HG02884 (cell line): ENCODE measurements at regions not wholly inside any gene's neighbourhood (a gene's known extent, or its start where the extent isn't known, plus 50 kb on each side); places are given as distances from the start of the nearest gene placed in this dataset.
A peak's percentile ranks its signal among the peaks of the same experiment; 100 is the strongest.

Experiments
- ATAC-seq: cut with Tn5 transposase; IDR thresholded peaks from one replicate; pipeline ENCODE4 v1.9.1; 2021; ENCODE audit warnings: mild to moderate bottlenecking, moderate library complexity; ENCODE audit not compliant: unreplicated experiment

DNA sequence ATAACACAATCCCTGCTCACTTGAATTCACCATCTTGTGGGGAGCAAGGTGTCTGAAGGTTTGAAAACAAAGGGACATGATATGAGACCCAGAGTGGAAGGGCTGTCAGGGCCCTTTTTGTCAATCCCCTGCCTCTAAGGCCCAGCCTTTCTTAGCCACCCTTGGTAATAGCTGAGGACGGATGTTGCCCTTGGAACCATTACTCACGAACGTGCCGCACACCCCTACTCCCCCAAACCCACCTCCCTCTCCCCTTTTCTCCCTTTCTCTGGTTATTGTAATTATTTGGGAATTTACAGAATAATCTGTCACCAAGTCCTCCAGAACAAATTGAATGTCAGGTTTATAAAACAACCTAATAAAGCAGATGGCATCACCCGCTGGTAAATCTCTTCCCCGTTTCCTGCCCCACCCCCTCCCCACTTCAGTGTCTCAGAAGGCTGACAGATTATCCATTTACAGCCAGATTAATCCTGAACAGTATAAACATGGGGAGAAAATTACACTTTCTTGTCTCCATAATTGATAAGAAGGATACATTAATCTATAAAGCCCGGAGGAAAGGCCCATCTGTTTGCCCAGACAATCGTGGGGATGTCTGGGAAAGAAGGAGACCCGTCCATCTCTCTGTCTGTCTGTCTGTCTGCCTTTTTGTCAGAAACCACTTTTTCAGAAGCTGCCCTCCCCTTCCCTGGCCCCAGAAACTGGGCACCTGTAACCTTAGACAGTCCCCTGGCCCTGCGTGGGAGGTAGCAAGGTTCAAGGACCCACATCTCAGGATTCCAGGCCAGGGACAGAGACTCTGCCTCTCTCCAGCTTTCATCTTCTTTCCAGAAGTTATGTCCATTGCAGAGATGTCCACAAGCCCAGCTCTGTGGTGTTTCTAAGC, 60.6 kb upstream of the CD34 start:
- no peak for ATAC-seq

DNA sequence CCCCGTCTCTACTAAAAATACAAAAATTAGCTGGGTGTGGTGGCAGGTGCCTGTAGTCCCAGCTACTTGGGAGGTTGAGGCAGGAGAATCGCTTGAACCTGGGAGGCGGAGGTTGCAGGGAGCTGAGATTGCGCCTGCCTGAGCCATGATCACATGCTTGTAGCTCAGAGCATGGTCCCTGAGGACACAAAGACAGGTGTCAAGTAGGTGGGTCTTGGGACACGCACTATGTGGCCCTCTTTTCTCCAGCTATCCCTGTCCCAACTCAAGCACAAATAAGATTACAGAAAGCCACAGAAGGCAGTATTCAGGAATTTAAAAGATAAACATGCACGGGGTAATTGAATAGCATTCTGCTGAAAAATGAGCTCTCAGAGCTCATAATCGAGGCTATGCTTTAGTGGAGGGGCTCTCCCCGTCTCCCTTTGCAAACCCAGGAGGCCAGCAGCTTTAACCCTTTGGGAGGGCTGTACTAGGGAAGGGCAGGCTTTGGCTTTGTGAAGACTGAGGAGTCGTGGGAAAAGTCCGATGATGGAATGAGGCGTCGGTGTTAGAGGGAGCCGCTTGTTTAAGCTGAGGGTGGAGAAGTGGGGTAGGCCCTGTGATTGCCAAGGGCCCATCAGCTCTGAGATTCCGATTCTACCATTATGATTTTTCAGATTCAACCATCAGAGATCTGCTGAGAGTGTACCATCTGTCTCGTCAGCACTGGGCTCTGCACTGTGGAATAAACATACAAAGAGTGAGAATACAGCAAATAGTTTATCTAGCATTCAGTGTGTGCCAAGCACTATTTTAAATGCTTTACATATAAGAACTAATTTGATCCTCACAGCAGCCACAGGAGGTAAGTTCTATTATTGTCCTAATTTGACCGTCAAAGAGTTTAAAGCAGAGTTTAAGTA, 59.7 kb upstream of the CD34 start:
- no peak for ATAC-seq

DNA sequence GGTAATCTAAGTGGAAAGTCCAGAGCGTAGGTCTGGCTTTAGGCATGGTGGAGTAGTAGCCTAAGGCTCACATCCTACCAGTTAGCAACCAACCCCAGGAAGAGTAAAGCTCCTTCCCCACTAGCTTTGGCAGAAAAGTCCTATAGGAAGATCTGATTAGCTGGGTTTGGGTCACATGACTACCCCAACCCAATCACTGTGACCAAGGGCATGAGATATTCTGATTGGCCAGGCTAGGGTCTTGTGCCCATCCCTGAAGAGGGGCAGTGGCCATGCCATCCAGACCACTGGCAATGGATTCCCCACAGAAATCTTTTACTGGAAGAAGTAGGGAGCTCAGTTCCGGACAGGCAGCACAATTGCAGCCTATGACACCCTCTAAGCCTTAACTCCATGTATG, 58.6 kb upstream of the CD34 start:
- ATAC-seq, result no peak

DNA sequence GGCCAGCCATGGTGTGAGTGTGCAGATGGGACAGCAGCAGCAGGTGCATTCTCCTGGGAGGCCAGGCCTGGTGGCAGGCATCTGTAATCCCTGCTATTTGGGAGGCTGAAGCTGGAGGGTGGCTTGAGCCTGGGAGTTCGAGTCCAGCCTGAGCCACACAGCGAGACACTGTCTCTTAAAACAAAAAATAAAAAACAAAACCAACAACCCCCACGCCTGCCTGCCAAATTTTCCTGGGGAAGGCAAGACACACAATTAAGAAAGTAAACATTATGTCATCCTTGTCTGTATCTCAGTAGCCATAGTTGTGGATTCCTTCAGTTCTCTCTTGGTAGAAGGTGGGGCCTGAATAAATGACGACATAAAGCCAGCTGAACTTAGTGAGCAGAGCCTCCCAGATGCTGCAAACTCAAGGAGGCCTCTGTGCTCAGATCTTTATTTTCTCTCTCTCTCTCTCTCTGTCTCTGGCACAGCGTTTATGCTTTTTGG, 57.6 kb upstream of the CD34 start:
- ATAC-seq, result no peak

DNA sequence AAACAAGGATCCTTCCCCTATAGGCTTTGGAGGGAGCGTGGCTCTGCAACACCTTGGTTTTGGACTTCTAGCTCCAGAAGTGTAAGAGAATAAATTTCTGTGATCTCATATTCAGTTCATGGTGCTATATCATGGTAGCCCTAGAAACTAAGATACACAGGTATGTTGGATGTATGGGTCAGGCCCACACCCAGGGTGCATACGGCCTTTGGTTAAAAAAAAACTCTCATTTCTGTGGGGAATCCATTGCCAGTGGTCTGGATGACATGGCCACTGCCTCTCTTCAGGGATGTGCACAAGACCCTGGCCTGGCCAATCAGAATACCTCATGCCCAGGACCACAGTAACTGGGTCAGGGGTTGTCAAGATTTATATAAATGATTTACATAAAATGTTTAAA, 56.8 kb upstream of the CD34 start:
- ATAC-seq, result no peak

DNA sequence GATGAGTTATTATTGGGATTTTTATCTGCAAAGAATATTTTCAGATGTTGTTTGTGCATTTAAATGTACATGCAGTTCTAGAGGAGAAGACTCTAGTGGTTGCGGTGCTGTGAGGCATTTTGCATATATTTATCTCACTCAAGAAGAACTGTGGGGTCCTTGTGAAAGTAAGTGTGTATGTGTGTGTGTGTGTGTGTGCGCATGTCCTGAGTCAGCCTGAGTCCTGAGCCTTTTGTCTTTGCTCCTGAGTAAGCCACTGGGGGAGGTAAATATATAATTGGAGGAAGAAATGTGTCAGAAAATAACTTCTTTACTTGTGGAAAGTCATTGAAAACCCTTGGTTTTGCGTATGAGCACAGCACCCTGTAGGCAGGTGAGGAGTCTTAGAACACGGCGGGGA, 55.6 kb upstream of the CD34 start:
- ATAC-seq, result no peak

DNA sequence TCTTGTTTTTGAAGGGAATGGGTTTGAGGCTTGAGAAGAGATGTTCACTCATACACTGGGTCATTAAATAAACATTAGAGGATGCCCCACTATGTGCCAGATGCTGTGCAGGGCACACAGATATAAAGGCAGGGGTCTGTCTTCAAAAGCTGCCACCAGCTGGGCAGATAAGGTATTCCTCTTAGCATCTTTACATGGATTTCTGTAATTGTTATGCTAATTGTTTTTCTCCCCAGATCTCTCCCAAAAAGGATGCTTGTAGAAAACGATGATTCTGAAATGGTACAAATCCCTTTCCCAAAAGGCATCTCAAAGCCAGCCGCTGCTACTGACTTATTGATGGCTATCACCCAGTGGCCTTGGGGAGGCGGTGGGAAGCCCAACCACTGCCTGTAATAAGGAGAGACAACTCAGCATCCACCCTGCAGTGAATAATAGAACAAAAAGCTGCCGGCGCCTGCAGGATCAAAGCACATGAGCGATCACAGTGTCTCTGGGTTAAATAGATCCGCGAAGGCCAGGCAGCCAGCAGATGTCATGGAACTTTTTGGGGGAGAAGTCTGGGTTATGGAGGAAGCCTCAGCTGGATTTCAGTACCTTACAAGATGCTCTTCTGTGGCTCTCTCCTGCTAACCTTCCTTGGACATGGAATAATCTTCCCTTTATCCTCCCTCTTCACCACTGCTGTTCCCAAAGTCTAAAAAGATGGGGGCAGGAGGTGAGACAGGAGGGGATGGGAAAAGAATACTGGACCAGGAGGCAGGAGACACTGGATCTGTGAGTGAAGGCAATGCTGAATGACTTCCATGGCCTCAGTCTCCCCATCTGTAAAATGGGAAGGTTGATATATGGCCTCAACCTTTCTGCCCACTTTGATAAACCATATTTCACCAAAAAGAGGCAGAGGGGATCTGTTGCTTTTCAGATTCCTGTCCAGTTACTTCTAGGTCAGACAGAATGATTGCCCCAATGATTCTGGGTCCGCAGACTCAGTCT, 54.8 kb upstream of the CD34 start:
- no peak for ATAC-seq

DNA sequence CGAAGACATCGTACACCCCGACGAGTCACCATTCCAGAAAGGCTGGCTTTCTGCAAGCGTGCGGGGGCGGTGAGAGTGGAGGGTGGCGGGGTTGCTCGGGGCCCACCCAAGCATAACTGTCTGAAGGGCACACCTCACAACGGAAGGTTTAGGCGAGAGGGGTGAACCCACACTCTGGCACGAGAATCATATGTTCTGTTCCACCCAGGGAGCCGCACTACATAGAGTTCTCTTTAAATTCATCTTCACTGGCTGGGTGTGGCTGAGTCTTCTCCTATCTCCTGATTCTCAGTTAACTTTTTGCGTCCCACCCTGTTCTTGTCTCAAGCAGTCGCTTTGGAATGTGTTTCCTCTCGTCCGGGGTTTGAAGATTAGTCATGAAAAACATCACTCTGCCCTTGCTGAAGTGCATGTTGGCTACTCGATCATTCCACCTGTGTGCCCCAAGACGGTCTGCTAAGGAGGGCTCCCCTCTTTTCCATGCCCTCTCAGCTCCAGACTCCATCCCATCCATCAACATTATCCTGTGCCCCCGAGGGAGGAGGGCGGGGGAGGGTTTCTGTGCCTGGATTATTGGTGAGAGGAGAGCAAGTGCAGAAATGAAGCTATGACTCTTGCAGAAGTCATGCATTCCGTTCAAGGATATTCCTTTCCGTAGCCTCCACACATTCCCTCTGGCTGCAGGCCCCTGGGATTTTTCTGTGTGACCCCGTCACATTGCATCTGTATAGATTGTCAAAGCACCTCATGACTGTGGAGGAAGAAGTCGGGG, 53.5 kb upstream of the CD34 start:
- ATAC-seq, result no peak

DNA sequence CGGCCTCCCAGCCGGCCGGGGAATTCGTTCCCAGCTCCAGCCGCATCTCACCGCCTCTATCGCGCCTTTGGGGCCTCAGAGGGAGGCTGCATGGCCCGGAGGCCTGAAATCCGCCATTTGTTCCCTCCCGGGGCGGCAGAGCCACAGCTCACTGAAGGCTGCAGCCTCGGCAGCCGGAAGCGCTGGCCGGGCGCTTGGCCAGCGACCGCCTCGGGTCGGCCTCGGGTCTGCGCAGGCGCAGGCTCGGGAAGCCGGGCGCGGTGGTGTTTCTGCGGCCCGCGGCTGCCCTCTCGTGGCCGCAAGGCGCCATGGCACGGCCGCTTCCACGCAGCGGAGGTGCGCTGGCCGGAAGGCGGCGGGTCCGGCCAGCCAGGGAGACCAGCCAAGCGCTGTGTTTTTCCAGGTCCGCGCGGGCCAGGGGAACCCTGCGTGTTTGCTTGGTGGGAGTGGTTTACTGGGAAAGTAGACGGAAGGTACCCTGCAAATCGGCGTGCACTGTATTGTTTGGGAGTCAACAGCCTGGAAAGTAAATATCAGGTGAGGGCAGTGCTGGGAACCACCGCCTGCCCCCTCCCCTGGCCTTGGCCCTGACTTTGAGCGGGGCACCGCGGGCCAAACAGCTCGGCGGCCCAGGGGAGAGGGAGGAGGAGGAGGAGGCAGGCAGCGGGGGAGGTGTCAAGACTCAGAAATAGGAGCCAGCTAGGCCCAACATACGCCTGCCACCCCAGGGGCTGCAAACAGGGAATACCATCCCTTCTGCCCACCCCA, 52.7 kb upstream of the CD34 start:
- ATAC-seq, result peak; percentile 68

DNA sequence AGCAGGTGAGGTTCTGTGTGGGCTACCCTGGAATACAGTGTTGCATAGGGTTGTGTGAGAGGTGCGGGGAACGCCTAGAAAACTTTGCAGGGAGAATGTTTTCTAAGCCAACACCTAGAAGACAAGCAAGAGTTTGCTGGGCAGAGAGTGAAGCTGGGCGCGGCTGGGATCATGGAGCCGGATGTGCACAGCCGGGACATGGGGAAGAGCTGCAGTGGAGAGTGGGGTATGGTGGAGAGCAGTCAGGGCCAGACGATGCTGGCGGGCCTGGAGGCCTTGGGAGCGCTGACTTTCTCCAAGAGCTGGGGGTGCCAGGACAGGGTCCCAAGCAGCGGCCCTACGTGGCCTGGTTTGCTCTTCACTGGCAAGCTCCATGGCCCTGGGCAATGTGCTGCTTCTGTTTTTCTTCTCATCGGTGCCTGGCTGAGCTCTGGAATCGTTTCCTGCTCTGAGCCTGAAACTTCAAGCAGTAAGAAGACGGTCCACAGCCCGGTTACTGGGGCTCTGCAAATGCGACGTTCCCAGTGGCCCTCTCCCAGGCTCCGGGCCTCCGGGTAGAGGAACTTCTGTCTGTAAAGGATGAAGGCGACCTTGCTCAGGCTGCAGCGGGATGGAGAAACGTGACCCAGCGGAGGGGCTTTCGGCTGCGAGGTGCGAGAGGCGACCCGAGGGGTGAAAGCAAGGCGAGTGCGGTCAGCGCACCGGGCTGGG, 51.9 kb upstream of the CD34 start:
- ATAC-seq, result peak; percentile 32
